ENCODE measurements at regions not wholly inside any gene's neighbourhood (a gene's known extent, or its start where the extent isn't known, plus 50 kb on each side); places are given as distances from the start of the nearest gene placed in this dataset.

DNA sequence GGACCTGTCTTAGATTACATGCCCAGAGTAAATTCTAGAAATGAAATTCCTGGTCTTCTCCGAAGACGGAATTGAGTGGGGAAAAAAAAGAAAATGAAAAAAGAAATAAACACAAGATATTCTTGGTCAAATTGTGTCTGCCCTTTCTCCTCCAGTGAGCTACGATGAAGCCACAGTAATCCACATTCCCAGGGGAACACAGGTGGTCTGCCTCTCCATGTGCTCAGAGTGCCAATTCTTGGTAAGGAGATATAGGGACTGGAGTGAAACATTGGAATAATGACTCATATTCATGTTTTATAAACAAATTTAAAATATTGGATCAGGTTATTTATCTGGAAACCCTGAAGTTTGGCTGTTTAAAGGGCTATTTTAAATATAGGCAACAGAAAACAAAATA is 54.2 kb upstream of the MGST2 start (continued):
- TF ChIP-seq, protein P1, sequence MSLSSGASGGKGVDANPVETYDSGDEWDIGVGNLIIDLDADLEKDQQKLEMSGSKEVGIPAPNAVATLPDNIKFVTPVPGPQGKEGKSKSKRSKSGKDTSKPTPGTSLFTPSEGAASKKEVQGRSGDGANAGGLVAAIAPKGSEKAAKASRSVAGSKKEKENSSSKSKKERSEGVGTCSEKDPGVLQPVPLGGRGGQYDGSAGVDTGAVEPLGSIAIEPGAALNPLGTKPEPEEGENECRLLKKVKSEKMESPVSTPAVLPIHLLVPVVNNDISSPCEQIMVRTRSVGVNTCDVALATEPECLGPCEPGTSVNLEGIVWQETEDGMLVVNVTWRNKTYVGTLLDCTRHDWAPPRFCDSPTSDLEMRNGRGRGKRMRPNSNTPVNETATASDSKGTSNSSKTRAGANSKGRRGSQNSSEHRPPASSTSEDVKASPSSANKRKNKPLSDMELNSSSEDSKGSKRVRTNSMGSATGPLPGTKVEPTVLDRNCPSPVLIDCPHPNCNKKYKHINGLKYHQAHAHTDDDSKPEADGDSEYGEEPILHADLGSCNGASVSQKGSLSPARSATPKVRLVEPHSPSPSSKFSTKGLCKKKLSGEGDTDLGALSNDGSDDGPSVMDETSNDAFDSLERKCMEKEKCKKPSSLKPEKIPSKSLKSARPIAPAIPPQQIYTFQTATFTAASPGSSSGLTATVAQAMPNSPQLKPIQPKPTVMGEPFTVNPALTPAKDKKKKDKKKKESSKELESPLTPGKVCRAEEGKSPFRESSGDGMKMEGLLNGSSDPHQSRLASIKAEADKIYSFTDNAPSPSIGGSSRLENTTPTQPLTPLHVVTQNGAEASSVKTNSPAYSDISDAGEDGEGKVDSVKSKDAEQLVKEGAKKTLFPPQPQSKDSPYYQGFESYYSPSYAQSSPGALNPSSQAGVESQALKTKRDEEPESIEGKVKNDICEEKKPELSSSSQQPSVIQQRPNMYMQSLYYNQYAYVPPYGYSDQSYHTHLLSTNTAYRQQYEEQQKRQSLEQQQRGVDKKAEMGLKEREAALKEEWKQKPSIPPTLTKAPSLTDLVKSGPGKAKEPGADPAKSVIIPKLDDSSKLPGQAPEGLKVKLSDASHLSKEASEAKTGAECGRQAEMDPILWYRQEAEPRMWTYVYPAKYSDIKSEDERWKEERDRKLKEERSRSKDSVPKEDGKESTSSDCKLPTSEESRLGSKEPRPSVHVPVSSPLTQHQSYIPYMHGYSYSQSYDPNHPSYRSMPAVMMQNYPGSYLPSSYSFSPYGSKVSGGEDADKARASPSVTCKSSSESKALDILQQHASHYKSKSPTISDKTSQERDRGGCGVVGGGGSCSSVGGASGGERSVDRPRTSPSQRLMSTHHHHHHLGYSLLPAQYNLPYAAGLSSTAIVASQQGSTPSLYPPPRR (CRISPR knock-in tag; IDR thresholded peaks at IDR 0.05; ENCODE audit: borderline replicate concordance) = no peak
- TF ChIP-seq, protein P2, sequence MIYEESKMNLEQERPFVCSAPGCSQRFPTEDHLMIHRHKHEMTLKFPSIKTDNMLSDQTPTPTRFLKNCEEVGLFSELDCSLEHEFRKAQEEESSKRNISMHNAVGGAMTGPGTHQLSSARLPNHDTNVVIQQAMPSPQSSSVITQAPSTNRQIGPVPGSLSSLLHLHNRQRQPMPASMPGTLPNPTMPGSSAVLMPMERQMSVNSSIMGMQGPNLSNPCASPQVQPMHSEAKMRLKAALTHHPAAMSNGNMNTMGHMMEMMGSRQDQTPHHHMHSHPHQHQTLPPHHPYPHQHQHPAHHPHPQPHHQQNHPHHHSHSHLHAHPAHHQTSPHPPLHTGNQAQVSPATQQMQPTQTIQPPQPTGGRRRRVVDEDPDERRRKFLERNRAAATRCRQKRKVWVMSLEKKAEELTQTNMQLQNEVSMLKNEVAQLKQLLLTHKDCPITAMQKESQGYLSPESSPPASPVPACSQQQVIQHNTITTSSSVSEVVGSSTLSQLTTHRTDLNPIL (CRISPR knock-in tag; IDR thresholded peaks at IDR 0.05) = no peak
- no peak for TF ChIP-seq MEF2A (IDR thresholded peaks at IDR 0.05; ENCODE audit: control insufficient read depth, low read depth, low read length)
- TF ChIP-seq KAT8 (IDR thresholded peaks at IDR 0.05; ENCODE audit: low read depth) = no peak
- no peak for TF ChIP-seq MAFK (IDR thresholded peaks at IDR 0.05; ENCODE audit: low read length)
- no peak for TF ChIP-seq PTTG1 (tag; IDR thresholded peaks at IDR 0.05; ENCODE audit: low read depth)

Measured in K562 (cell line).